ENCODE measurements at regions not wholly inside any gene's neighbourhood (a gene's known extent, or its start where the extent isn't known, plus 50 kb on each side); places are given as distances from the start of the nearest gene placed in this dataset.
"Not testable (repeated sequence)": the region's sequence is repeated elsewhere in the genome, so short reads cannot be mapped to it uniquely, and the experiment has no call there.

GRCh38 chr1:199866210-199866617, 161.3 kb upstream of the NR5A2 start:
- no peak for DNase-seq (ENCODE audit: low read depth in 1 of 2, low spot score in 1 of 2)

GRCh38 chr1:199867601-199868000, 159.9 kb upstream of the NR5A2 start:
- DNase-seq (ENCODE audit: low read depth in 1 of 2, low spot score in 1 of 2) = no peak

GRCh38 chr1:199868777-199869176, 158.7 kb upstream of the NR5A2 start:
- no peak for DNase-seq (ENCODE audit: low read depth in 1 of 2, low spot score in 1 of 2)

DNA sequence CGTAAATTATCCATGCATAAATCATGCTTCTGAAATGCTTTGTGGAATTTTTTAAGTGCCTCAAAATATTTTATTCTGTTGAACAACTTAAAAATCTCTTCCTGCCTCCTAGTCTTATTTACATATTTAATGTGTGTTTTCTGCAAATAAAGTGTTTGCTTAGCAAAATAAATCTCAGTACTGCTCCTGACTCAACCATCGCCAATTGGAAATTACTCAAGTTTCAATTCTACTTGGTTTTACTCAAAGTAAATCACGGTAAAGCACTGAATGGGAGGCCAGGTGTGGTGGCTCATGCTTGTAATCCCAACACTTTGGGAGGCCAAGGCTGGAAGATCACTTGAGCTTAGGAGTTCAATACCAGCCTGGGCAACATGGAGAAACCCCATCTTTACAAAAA, 152.2 kb upstream of the NR5A2 start:
- no peak for DNase-seq (ENCODE audit: low read depth in 1 of 2, low spot score in 1 of 2)

- no peak for DNase-seq (ENCODE audit: low read depth in 1 of 2, low spot score in 1 of 2)
Measured at GRCh38 chr1:199875856-199876255, 151.7 kb upstream of the NR5A2 start.

- DNase-seq (ENCODE audit: low read depth in 1 of 2, low spot score in 1 of 2) = no peak
Measured at GRCh38 chr1:199877526-199878384, 149.8 kb upstream of the NR5A2 start.

DNA sequence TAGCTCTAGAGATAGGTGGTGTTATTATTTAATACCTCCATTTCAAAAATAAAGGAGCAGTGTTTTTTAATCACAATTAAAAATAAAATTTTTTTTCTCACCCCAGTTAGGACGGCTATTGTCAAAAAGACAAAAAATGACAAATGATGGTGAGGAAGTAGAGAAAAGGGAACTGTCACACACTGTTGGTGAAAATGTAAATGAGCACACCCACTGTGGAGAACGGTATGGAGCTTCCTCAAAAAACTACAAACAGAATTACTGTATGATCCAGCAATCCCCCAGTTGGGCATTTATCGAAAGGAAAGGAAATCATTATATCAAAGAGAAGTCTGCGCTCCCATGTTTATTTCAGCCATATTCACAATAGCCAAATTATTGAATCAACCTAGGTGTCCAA, 148.7 kb upstream of the NR5A2 start:
- DNase-seq (ENCODE audit: low read depth in 1 of 2, low spot score in 1 of 2) = no peak

GRCh38 chr1:199898654-199899053, 128.9 kb upstream of the NR5A2 start:
- DNase-seq (ENCODE audit: low read depth in 1 of 2, low spot score in 1 of 2) = no peak

DNA sequence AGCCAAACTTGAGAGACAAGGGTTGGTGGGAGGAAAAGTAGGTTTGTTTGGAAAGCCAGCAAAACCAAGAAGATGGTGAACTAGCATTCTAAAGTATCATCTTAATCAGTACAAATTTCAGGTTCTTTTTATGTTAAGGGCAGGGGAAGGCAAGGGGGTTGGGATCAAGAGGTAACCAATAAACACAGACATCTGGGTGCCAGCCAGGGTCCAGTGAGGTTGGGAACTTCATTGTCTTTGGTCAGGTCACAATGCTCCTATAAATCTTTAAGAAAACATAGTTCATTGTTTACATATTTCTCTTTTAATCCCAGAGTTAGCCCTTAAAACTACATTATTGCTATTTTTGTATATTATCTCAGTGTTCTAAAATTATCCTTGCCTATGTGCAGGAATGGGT, 126.2 kb upstream of the NR5A2 start:
- DNase-seq (ENCODE audit: low read depth in 1 of 2, low spot score in 1 of 2) = no peak

DNA sequence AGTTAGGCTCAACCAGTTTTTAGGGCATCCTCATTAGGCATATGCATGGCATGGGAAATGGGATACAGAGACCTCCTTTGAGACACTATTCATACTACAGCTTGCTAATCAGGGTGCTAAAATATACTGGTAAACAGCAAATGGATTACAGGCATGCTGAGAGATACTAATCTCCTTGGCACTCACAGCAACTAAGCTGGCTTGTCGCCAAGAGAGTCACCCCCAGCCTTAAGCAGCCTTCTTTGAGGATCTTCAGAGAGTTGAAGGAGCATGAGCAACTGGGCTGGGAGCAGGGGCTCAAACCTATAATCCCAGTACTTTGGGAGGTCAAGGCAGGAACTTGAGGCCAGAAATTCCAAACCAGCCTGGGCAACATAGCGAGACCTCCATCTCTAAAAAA, 120.1 kb upstream of the NR5A2 start:
- no peak for DNase-seq (ENCODE audit: low read depth in 1 of 2, low spot score in 1 of 2)

- DNase-seq (ENCODE audit: low read depth in 1 of 2, low spot score in 1 of 2) = no peak
Measured at GRCh38 chr1:199909137-199909536, 118.4 kb upstream of the NR5A2 start.

GRCh38 chr1:199913318-199913717, 114.2 kb upstream of the NR5A2 start:
- no peak for DNase-seq (ENCODE audit: low read depth in 1 of 2, low spot score in 1 of 2)

DNA sequence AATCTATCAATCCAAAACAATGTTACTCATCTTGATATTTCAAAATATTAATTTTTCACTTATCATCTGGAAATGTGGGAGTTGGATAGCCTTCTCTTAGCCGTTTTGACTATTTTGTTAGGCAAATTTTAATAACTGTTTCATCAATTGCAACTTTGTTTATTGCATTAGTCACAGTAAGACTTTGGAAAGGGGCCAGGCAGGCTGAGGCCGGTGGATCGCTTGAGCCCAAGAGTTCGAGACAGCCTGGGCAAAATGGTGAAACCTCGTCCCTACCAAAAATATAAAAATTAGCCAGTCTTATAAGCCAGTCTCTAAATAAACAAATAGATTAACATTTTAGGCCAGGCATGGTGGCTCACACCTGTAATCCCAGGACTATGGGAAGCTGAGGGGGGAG, 113.0 kb upstream of the NR5A2 start:
- no peak for DNase-seq (ENCODE audit: low read depth in 1 of 2, low spot score in 1 of 2)

DNA sequence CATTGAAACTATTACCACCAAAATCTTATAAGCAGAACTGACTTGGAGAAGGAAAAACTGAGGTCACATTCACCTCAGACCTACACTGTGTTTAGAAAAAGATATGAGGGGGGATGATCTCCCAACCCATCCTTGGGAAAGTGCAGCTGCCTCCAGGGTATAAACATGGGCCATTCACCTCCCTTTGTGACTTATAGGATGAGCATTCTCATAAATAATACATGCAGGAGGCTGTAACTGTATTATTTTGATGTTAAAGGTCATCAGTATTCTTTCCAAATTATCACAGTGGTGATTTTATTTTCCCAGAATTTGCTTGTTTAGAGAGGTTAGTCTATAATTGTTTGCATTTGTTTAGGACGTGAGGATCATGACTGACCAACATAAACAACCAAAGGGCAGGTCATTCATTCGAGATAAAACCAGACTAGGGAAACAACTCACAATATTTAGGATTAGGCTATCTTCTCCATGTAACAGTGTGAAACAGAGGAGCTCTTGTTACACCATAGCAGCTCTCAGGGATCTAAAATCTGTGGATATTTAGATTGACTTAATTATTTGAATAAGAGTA, 109.2 kb upstream of the NR5A2 start:
- DNase-seq (ENCODE audit: low read depth in 1 of 2, low spot score in 1 of 2) = no peak

GRCh38 chr1:199920635-199921034, 106.9 kb upstream of the NR5A2 start:
- no peak for DNase-seq (ENCODE audit: low read depth in 1 of 2, low spot score in 1 of 2)

DNA sequence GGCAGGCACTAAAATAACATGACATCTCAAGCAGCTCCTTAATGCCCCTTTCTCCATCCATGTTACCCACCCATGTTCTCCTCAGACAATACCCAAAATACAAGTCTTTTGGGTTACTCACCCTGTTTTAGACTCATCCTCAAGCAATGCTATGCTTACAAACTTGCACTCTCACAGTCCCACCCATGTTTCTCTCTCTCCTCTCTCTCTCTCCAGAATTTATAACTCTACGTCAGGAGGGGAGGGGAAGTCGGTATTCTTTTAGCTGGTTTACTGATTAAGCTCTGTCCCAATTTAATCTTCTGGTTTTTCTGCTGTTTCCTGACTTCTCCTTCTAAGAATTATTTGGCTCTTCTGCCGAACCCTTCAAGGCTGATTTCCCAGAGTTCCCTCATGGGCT, 98.0 kb upstream of the NR5A2 start:
- no peak for DNase-seq (ENCODE audit: low read depth in 1 of 2, low spot score in 1 of 2)

GRCh38 chr1:199930067-199930466, 97.4 kb upstream of the NR5A2 start:
- not testable (repeated sequence) for DNase-seq (ENCODE audit: low read depth in 1 of 2, low spot score in 1 of 2)

DNA sequence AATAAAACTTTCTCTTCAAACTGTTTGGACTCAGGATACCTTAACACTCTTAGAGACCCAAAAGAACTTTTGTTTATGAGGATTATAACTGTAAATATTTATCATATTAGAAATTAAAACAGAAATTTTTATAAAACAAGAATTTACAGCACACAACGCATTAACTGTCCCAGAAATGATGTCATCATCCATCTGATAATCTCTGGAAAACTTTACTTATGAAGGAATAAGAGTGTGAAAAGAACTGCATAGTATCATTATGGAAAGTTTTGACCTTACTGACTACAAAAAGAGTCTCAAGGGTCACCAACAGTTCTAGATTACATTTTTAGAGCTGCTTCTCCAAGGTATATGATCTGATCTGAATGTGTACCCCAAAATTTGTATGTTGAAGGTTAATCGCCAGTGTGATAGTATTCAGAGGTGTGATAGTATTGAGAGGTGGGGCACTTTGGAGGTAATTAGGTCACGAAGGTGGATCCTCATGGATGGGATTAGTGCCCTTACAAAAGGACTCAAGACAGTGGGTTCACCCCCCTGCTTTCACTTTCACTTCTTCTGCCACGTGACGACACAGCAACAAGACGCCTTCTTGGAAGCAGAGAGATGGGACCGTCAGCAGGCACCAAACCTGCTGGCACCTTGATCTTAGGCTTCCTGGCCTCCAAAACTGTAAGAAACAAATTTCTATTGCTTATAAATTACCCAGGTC, 95.7 kb upstream of the NR5A2 start:
- DNase-seq (ENCODE audit: low read depth in 1 of 2, low spot score in 1 of 2) = no peak

GRCh38 chr1:199932462-199932861, 95.0 kb upstream of the NR5A2 start:
- no peak for DNase-seq (ENCODE audit: low read depth in 1 of 2, low spot score in 1 of 2)

- DNase-seq (ENCODE audit: low read depth in 1 of 2, low spot score in 1 of 2) = no peak
Measured at GRCh38 chr1:199936441-199936840, 91.1 kb upstream of the NR5A2 start.

DNA sequence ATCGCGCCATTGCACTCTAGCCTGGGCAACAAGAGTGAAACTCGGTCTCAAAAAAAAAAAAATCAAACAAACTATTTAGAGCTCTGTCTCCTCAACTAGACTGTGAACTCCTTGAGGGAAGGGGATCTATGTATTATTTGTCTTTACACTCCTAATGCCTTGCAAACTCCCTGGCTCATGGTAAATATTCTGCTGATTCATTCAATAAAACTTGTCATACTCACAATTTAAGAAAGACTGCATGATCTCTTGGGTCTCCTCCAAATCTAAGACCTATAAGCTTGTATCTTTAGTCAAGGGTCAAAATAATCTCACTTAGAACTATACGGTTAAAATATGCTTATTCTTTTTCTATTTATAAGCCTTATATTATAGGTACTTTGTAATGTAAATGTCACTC, 90.3 kb upstream of the NR5A2 start:
- no peak for DNase-seq (ENCODE audit: low read depth in 1 of 2, low spot score in 1 of 2)

- no peak for DNase-seq (ENCODE audit: low read depth in 1 of 2, low spot score in 1 of 2)
Measured at GRCh38 chr1:199937661-199938060, 89.8 kb upstream of the NR5A2 start.
